Fibroblast of skin of abdomen (primary cell): ENCODE measurements at regions not wholly inside any gene's neighbourhood (a gene's known extent, or its start where the extent isn't known, plus 50 kb on each side); places are given as distances from the start of the nearest gene placed in this dataset.
"Not testable (repeated sequence)": the region's sequence is repeated elsewhere in the genome, so short reads cannot be mapped to it uniquely, and the experiment has no call there.

Experiments used
- DNase-seq: peaks from one replicate; pipeline ENCODE4 v3.0.0-alpha.2; 2013

DNA sequence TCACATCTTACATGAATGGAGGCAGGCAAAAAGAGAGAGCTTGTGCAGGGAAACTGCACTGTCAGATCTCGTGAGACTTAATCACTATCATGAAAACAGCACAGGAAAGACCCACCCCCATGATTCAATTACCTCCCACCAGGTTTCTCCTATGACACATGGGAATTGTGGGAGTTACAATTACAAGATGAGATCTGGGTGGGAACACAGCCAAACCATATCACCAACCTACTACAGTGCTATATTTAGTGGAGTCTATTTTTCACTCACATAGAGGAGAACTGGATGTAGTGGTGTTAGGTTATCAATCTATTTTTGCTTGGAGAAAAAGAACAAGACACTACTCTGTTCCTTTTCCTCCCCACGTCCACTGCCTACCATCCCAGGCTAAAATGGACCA is 276.6 kb downstream of the KCTD12 start:
- DNase-seq = no peak

DNA sequence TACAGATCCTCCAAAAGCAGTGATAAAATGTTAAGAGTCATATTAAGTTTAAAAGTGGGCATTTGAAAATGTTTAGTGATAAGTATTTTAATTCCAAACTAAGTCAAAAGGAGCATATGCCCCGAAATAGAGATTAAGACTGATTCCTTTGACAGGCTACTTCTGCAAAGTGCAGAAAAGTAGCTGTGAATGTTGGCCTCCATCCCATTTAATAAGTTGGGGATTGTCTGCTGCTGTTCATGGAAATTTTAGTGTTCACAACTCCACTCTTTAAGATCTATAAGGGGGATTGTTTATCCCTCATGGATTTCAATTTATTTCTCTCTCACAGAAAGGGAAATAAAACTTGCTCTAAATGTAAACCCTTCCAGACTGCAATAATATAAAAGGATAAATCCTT is 278.3 kb downstream of the KCTD12 start:
- no peak for DNase-seq

DNA sequence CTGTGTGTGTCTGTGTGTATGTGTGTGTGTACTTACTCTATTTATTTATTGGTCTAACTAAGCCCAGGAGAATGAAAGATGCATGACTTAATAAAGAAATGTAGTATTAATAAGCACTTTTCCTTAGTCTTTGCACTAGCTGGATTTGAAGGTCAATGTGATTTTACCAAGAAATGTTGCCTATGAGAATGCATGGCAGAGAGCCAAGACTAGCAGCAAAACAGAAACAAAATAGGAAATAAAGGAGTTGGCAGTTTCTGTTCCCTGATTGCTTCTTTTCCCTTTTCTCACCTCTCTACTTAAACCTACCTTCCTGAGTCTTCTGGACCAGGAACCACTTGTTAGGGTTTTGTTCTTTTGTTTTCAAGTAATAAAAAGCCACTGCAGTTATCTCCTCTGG is 286.1 kb downstream of the KCTD12 start:
- DNase-seq = no peak

DNA sequence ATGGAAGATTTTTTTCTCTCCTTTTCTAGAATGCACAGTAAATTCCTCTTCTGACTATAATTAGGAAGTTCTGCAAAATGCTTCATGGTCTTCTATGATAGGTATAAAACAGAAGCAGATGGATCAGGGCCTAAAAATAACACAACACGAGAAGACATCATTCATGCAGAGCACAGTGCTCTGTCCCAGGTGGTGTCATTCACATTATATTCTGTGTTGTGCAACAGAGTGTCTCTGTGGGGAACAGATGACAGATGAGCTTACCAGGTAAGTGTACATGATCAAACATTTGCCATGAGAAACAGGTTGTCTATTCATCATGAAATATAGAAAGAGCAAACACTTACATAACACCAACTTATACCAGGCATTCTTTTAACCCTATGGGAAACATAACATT is 288.3 kb downstream of the KCTD12 start:
- no peak for DNase-seq

DNA sequence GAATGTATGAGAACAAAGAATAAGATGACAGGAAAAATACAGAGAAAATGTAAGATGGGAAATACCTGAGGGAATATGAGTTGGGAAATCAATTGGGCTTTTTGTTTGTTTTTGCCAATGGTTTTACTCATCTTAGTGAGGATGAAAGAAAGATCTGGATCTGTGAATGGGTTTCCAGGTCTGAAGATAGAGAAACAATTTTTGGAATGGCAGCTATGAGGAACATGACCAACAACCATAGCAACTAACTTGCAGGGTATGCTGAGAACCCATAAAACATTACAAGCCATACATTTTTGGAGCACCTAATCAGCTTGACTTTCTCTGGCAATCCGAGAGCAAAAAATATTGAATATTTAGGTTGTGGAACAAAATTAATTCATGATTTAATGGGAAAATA is 290.0 kb downstream of the KCTD12 start:
- DNase-seq = peak; percentile 22

DNA sequence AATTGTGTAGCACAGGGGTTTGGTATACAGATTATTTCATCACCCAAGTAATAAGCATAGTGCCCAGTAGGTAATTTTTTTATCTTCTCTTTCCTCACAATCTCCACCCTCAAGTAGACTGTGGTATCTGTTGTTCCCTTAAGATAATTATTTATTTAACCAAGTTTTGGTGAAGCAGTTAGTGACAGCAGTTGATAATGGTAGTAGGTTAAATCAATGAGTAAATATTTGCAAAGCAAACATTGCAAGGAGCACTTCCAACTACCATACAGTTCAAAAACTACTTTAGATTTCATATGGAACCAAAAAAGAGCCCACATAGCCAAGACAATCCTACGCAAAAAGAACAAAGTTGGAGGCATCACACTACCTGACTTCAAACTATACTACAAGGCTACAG is 291.8 kb downstream of the KCTD12 start:
- DNase-seq = no peak

DNA sequence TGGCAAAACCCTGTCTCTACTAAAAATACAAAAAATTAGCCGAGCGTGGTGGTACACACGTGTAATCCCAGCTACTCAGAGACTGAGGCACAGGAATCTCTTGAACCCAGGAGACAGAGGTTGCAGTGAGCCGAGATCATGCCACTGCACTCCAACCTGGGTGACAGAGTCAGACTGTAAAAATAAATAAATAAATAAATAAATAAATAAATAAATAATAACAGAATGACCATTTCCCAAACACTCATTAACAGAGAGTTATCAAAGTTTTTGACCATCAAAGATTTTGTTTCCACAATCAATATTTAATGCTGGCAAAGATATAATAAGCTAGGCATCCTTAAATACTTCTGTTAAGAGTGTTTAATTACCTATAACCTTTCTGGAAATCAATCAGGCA is 299.4 kb downstream of the KCTD12 start:
- no peak for DNase-seq

DNA sequence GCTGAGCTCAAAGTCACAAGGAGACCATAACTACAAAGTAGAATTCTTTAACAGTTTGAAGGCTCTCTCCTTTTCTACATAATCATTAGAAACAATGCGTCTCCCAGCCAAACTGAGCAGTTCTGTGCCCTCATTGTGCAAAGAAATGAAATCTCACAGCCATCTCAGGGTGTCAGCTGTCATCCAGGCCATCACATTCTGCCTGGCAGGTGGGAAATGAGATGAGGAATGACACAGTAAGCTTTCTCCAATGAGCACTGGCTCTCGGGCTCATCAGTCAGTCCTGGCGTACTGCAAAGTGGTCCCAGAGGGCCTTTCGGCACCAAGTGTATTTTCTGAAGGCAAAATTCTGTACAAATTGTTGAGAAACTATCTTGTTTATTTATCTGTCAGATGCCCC is 306.5 kb downstream of the KCTD12 start:
- no peak for DNase-seq

DNA sequence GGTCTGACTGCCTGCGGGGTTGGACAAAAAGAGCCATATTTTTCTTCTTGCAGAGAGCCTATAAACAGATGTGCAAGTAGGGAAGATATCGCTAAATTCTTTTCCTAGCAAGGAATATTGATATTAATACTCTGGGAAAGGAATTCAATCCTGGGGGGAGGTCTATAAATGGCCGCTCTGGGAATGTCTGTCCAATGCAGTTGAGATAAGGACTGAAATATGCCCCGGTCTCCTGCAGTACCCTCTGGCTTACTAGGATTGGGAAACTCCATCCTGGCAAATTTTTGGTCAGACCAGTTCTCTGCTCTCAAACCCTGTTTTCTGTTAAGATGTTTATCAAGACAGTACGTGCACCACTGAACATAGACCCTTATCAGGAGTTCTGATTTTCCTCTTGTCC is 310.6 kb downstream of the KCTD12 start:
- DNase-seq = not testable (repeated sequence)

DNA sequence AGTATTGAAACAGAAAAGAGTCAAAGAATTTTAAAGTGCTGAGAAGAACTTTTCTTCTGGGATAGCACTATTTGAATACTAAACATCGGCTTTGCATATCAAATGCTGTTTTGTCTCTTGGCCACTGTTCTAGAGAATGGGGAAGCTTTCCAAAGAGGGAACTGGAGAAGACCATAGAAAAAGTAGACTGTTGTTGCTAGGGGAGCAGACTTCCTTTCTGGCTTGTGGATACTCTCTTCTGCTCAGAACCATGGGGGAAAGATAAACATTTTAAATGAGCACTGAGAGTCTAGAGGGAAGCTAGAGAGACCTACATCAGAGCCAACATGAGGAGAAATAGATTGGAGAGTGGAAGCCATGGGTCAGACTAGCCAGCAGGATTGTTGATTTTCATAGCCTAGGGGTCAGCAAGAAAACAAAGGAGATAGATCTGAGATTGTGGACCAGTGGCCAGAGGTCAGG is 315.7 kb downstream of the KCTD12 start:
- DNase-seq = no peak

DNA sequence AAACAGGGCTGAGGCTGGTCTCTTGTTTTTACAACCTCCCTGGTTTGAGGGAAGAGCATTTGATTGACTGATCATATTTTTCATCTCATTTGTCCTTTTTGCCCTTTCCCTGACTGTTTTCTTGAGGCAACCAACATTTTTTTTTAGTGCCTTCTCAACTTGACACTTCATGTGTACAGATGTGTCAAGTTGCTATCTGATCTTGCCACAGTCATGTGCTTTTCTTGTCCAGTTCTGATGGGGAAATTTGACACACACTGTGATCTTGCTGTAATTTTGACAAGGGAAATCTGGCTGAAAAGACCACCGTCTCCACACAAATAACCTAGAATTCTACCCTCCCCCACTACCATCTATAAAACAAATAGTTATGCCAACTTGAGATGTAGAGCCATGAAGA is 329.6 kb downstream of the KCTD12 start:
- no peak for DNase-seq

DNA sequence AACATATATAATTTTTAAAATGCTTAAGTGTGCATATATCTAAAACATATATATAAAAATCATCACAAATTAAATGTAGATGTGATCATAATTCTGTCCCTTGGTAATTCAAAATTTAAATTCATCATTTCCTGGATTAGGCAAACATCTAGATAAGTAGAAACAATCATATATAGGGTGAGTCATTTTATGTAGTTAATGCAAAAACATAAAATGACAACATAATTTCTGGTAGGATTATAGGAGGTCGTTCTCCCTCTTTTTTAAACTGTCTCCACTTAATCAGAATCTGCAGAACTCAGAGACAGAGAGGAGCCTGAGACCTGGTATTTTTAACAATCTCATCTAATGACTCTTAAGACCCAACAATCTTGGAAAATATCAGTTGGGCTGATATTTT is 333.4 kb downstream of the KCTD12 start:
- no peak for DNase-seq

DNA sequence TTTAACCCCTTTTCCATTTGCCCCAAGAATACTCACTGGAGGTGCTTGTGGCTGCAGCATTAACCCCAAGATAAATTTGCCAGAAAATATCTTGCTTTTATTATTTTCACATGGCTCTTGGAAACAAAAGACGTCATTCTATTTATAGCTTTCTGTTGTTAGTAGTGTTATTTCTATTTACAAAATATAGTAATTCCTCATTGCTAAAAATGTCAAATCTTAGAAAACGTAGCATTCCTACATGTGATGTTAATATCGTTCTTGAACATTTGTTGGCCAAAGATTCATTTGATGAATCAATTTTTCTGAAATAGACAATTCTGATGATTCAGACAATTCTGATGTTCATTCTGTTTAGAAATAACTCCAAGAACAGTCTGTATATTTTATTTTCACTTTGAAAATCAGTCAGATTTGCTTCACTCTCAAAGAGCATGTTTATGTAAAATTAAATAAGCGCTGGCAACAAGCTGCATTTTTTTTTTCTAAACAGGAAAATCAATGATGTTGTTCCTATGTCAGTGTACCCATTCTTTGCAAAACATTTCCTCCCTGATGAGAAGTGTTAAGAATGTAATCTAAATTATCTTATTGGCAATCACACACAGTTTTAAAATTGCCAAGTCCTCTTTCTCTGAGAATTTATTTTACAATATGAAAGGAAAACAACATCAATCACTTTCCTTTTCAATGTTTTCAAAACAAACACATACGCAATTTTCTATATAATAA is 334.0 kb downstream of the KCTD12 start:
- DNase-seq = no peak

DNA sequence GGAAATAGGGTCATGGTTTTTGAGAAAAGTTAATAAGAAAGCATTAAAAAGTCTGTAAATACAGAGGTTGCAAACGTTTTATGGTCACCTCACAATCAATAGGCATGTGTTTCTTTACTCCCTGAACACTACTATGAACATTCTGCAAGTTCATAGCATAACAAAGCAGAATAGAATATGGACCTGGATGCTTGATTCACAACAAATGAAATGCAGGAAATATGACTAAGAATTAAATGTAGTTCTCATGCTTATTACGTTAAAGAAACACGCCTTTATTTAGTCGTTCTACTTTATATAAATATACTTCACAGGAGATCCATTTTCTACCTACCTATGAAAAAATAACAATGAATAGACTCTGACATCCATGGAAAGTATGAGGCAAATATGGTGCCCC is 344.0 kb downstream of the KCTD12 start:
- DNase-seq = no peak

DNA sequence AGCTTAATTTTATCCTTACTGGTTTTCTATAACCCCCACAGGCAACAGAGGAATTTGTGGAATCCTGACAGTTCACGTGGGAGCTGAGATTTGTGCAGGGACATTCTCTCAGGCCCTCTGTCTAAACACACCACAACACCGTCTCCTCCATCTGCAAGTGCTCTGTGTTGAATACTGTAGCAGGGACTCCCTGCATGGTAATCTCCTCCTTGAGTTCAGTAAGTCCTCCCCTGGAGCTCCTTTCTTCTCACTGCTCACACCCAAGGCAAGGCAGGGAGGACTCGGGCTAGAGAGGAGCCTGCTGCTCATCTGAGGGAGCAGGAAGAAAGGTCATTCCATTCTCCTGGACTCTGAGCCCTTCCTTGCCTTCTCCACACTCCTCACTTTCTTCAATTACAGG is 348.2 kb downstream of the KCTD12 start:
- DNase-seq = no peak

DNA sequence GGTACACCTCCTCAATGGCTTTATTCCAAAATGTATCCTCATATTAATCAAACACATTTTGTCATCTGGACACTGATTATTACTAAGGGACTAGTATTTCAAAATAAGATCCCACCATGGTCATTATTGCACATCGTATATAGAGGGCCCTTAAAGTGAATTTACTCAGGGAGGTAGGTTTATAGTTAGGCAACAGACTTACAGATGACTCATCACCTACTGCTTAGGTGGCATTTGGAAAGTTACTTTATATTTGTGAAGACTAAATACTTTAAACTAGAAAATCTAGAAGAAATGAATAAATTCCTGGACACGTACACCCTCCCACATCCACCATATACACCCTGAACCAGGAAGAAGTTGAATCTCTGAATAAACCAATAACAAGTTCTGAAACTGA is 353.0 kb downstream of the KCTD12 start:
- DNase-seq = no peak

DNA sequence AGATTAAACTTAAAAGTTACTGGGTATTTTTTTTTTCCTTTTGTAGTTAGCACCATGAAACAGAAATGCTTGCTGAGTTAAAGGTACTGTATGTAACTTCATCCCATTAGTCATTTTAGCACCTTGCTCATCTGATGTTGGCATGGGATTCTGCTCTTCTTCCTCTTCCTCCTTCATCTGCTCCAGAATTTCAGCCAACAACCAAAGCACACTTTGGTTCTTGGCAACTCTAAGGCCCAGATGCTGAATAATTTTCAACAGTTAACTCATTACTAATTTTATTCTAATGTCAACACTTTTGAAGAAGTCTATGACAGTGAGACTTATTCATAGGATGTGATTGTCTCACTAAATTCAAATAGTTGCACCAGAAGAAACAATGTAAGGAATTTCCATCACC is 359.2 kb downstream of the KCTD12 start:
- DNase-seq = peak; percentile 16

DNA sequence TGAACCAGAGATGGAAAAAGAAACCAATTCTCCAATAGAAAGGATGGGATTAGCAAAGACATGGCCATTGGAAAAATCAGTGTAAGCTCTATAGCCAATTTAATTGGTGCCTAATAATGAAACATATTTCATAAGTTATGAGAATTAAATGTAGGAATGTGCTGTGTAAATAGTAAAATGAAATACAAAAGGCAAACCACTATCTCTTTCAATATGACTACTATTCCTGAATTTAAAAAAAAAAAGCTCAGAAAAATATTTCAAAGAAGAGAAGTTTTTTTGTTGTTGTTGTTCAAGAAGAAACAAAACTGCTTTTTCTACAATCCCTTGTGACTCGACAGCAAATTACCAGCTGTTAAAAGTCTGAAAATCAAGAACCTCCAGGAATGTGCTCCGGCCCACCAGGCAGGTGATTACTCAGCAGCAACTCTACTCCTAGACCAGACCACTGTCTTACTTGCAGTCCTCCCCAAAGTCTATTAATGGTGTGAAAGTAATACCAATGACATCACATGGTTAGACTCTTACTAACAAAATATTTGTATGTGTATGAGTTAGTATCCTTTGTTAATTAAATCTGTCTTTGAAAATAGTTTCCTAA is 362.4 kb downstream of the KCTD12 start:
- peak; percentile 3 for DNase-seq

DNA sequence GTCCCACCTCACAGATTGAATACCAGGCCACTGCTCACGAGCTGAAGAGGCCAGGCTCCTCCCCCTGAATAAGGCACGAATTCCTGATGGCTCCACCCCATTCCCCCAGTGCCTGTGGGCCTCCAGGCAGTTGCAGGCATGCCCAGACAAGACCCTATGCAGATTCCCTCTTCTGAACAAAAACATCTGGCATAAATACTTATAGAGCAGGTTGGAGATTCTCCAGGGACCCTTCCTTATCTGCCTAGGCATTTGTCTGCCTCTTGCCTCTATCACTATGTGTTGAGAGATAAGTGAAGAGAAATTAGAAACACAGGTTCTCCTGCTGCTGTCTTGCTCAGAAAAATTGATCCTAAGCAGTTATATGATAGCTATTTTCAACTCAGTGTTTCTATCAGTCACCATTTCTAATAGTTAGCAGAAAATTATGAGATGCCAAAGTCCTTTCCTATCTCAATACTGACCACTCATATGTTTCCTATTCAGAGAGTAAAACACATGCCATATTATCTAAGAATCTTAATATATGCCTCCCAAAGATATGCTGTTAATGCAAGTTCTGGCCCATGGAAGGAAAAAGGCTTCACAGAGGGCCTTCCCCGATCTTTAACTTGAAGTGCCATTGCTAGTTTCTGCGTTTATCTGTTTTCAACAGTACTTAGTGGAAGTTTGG is 364.0 kb downstream of the KCTD12 start:
- peak; percentile 56 for DNase-seq

DNA sequence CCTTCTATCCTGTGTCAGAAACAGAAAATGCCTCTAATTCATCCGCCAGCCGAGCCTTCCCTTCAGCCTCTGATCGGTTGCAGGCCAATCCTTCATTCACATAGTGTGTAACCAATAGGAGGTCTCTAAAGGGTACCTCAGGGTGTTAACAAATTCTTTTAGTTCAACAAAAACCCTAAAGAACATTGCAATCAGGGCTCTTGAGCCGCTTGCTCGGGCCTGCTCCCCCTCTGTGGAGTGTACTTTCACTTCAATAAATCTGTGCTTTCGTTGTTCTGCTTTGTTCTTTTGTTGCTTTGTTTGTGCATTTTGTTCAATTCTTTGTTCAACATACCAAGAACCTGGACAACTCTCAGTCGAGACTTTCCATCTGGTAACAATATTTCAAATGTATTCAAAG is 366.5 kb downstream of the KCTD12 start:
- no peak for DNase-seq

DNA sequence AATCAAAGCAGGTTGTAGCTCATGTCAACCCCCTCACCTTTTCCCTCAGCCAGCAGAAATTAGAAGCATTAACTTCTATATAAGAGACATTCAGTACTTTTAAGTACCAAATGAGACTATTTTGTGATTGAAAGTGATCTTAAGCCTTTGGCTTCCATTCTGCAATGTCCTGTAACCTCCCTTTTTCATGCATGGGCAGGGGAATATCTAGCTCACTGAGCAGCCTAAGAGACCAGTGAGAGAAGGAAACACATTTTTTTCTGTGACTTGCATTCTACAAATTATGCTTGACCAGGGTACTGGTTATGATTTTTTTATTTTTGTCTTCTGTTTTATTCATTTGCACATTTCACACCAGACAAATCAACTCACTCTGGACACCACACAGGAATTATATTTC is 369.6 kb downstream of the KCTD12 start:
- no peak for DNase-seq

DNA sequence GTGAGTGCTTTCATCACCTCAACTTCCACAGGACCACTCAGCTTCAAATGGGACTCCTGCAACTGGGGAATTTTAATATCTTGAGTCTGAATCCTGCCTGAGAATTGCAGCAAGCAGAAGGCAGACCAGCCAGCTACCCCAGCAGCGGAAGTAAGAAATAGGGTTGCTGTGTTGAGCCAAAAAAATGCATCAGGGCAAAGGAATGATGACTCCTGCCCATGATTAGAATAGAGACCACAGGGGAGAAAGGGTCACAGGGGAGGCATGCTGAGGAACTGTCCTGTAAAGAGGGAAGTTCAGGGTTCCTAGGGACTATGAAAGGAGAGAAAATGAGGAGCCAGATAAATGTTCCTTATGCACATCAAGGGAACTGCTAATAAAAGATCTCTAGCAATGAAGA is 370.2 kb downstream of the KCTD12 start:
- peak; percentile 66 for DNase-seq

DNA sequence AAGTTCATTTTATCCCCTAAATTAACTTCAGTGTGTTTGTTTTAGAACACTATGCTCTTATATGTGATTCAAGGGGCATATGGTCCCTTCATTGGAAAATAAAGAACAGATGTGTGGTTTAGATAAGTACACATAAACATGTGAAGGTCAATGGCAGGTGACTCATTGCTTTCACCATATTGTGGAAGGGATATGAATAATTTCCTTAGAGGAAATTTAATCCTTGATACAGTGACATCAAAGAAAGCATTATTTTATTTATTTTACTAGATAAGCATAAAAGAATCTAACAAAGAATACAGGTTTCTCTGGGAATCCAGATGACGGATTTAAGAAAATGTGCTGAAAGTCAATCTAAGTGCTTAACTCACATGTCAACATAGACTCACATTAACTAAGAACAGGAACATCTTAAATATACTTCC is 373.5 kb downstream of the KCTD12 start:
- DNase-seq = peak; percentile 81

DNA sequence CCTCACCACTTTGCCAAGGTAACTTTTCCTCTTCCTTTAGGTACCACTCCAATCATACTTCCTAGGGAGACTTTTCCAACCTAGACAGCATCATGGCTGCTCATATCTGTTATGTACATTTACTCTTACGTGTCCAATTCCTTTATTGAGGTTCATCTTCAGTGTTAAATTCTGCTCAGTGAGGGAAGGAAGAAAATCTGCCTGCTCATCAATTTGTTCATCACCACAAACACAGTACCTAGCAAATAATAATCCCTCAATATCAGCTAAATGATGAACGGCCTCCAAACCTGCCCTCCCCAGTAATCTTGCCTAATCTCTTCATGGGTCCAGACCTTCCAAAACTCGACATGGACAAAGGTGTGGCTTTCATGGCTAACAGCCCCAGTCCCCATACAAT is 380.8 kb downstream of the KCTD12 start:
- DNase-seq = no peak
